ENCODE measurements at regions not wholly inside any gene's neighbourhood (a gene's known extent, or its start where the extent isn't known, plus 50 kb on each side); places are given as distances from the start of the nearest gene placed in this dataset.

GRCh38 chr10:45564303-45564959 is 108.1 kb downstream of the ZFAND4 start:
- TF ChIP-seq POLR2AphosphoS5 (IDR thresholded peaks at IDR 0.05; ENCODE audit: low read depth) (no peak), JUNB (IDR thresholded peaks at IDR 0.05; ENCODE audit: unreplicated experiment) (no peak), ZNF331 (CRISPR knock-in tag; IDR thresholded peaks at IDR 0.05; ENCODE audit: low read depth) (no peak), STAT1 (IDR thresholded peaks at IDR 0.05; ENCODE audit: unreplicated experiment) (no peak), ZNF462 (CRISPR knock-in tag; IDR thresholded peaks at IDR 0.05) (no peak), CREB1 (CRISPR knock-in tag; IDR thresholded peaks at IDR 0.05; ENCODE audit: low read depth) (no peak), CTCF (conservative IDR thresholded peaks at IDR 0.05; ENCODE audit: low read depth in 2 of 2) (no peak)
- Mint-ChIP-seq H3K27me3 (ENCODE audit: insufficient read depth, low read depth, poor library complexity) (no peaks in the 10 kb centered on the region), H3K4me1 (no peaks in the 10 kb centered on the region), H3K36me3 (ENCODE audit: low read depth) (peaks cover 17% of the 10 kb centered on the region), H3K9me3 (peaks cover 12% of the 10 kb centered on the region), H3K27ac (no peak overlapping the region), H3K4me3 (no peak overlapping the region)
- peaks cover 17% of the 10 kb centered on the region for H3K79me2 ChIP-seq (replicated peaks; ENCODE audit: insufficient read depth)
- no peak overlapping the region for H3K27ac ChIP-seq (ENCODE audit: low read depth)
- H3K4me2 ChIP-seq, result no peak overlapping the region
- no peak overlapping the region for H3K4me3 ChIP-seq
- H3K27me3 ChIP-seq (ENCODE audit: insufficient read depth), result no peaks in the 10 kb centered on the region
- H3K4me1 ChIP-seq (ENCODE audit: insufficient read depth), result no peaks in the 10 kb centered on the region
- H3K36me3 ChIP-seq (ENCODE audit: insufficient read depth), result no peaks in the 10 kb centered on the region
- ATAC-seq (no peak), DNase-seq (ENCODE audit: low spot score) (no peak)
- H3F3A ChIP-seq (replicated peaks; ENCODE audit: low read depth), result no peaks in the 10 kb centered on the region
- H3K9me2 ChIP-seq (ENCODE audit: insufficient read depth), result no peaks in the 10 kb centered on the region
- 0 out of 2 replicates have a peak, but pooled peaks cover 9% of the 10 kb centered on the region for H4K20me1 ChIP-seq (replicated peaks; ENCODE audit: insufficient read depth)
- no peak overlapping the region for H2AFZ ChIP-seq
